Esophagus muscularis mucosa (tissue), 4 donors: ENCODE measurements at regions not wholly inside any gene's neighbourhood (a gene's known extent, or its start where the extent isn't known, plus 50 kb on each side); places are given as distances from the start of the nearest gene placed in this dataset.

Experiments used
- EP300 ChIP-seq: sonication (generic); formaldehyde crosslinking; IDR thresholded peaks from one replicate; pipeline ENCODE4 v1.6.1; 2017; ENCODE audit warnings: antibody characterized with exemption
- POLR2A ChIP-seq: fragments of 450-650 bp; IDR thresholded peaks from one replicate; pipeline ENCODE4 v1.6.1; 2017; ENCODE audit warnings: antibody characterized with exemption, moderate library complexity, mild to moderate bottlenecking, low read depth
- POLR2AphosphoS5 ChIP-seq, 2 donors: sonication (generic); formaldehyde crosslinking; IDR thresholded peaks; one replicate each; pipeline ENCODE4 v1.6.1; 2017; ENCODE audit warnings: antibody characterized with exemption in 2 of 2
- TF ChIP-seq, protein P1 (sequence below), 3 experiments: fragments of 200-600 bp in 2 of 3; fragments of 450-650 bp in 1 of 3; sonication (generic) in 2 of 3; IDR thresholded peaks; one replicate each; pipeline ENCODE4 v1.5.1; 2017 to 2019; ENCODE audit warnings: antibody characterized with exemption in 3 of 3, mild to moderate bottlenecking in 2 of 3, moderate library complexity in 1 of 3

DNA sequence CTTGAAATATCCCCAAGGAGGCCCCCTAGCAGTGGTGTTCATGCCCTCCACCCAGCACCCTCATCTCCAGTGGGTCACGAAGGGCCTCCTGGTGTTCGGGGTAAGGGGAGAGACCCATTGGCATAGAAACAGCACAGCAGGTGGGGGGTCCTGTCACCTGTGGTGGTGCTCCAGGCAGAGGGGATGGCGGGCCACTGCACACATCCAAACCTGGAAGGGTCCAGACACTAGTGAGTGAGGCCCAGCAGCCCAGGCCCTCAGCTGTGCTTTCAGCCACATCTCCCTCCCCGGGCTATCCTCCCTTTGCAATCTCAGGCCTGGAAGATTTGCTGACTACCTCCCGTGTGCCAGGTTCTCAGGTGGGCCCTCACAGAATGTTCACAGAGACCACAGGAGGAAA lies 59.4 kb upstream of the LYVE1 start:
- TF ChIP-seq POLR2AphosphoS5 (IDR thresholded peaks at IDR 0.05) (no peak), POLR2A (no peak), EP300 (no peak)
- TF ChIP-seq, protein P1, sequence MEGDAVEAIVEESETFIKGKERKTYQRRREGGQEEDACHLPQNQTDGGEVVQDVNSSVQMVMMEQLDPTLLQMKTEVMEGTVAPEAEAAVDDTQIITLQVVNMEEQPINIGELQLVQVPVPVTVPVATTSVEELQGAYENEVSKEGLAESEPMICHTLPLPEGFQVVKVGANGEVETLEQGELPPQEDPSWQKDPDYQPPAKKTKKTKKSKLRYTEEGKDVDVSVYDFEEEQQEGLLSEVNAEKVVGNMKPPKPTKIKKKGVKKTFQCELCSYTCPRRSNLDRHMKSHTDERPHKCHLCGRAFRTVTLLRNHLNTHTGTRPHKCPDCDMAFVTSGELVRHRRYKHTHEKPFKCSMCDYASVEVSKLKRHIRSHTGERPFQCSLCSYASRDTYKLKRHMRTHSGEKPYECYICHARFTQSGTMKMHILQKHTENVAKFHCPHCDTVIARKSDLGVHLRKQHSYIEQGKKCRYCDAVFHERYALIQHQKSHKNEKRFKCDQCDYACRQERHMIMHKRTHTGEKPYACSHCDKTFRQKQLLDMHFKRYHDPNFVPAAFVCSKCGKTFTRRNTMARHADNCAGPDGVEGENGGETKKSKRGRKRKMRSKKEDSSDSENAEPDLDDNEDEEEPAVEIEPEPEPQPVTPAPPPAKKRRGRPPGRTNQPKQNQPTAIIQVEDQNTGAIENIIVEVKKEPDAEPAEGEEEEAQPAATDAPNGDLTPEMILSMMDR (IDR thresholded peaks at IDR 0.05): no peak
